Eye (tissue), 1 donor: ENCODE measurements at regions not wholly inside any gene's neighbourhood (a gene's known extent, or its start where the extent isn't known, plus 50 kb on each side); places are given as distances from the start of the nearest gene placed in this dataset.
"Not testable (repeated sequence)": the region's sequence is repeated elsewhere in the genome, so short reads cannot be mapped to it uniquely, and the experiment has no call there.

ENCODE experiments used
- DNase-seq: peaks from one replicate; pipeline ENCODE4 v3.0.0-alpha.2; 2015

- no peak for DNase-seq
Observed at GRCh38 chr7:91356915-91357314, 92.7 kb downstream of the FZD1 start.

GRCh38 chr7:91357379-91357778 is 93.1 kb downstream of the FZD1 start:
- no peak for DNase-seq

DNA sequence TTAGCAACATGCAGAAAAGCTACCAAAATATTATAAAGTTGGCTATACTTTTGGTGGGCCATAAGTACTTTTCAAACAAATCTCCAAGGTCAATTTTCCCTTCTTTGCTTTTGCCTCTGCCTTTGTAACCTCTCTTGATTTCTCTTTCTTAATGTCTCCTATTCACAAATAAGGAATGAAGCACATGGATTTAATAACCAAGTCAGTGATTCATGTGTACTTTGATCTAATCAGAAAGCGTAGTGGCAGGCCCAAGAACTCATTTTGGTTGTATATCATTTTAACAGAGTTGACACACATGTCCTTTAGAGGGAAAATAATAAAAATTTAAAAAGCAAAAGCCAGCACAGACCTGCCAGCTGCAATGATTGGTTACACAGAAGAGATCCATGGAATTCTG is 93.7 kb downstream of the FZD1 start:
- no peak for DNase-seq

- DNase-seq: no peak
Observed at GRCh38 chr7:91358303-91358702, 94.1 kb downstream of the FZD1 start.

DNA sequence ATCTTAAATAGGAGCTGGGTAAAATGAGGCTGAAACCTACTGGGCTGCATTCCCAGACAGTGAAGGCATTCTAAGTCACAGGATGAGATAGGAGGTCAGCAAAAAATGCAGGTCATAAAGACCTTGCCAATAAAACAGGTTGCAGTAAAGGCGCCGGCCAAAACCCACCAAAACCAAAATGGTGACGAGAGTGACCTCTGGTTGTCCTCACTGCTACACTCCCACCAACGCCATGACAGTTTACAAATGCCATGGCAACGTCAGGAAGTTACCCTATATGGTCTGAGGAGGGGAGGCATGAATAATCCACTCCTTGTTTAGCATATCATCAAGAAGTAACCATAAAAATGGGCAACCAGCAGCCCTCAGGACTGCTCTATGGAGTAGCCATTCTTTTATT is 100.9 kb downstream of the FZD1 start:
- not testable (repeated sequence) for DNase-seq

GRCh38 chr7:91366091-91366490 is 101.9 kb downstream of the FZD1 start:
- no peak for DNase-seq

GRCh38 chr7:91367812-91368578 is 103.8 kb downstream of the FZD1 start:
- DNase-seq: no peak

- no peak for DNase-seq
Observed at GRCh38 chr7:91372323-91372722, 108.1 kb downstream of the FZD1 start.

- no peak for DNase-seq
Observed at GRCh38 chr7:91373111-91373800, 109.0 kb downstream of the FZD1 start.

DNA sequence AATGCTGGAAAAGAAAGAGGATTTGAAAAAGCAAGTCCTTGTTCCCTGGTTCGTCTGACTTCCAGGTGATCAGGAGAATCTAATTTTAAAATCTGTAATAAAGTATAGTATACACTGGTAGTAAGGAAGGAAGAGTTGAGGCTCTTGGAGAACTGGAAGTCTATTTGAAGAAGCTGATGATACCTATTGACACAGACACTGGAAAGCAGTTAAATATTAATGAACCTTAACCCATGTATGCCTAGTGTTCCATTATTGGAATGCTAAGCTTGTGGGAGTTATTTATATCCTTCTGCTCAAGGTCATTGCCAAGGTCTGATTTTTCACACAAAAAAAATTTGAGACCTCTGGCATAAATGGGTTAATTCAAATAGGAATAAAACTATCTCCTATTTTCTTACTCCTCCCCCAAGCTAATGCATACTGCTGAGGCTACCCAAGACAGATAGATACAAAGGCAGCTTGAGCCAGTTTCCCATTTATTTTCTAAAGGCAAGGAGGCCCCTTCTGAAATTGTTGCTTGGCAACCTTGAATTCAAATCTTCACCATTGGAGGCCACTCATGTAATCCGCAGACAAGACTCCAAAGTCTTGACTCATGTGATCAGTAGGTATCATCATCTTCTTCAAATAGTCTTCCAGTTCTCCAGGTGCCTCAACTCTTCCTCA is 110.2 kb downstream of the FZD1 start:
- no peak for DNase-seq

GRCh38 chr7:91375378-91375777 is 111.1 kb downstream of the FZD1 start:
- no peak for DNase-seq

- DNase-seq: no peak
Observed at GRCh38 chr7:91378131-91378530, 113.9 kb downstream of the FZD1 start.

GRCh38 chr7:91379236-91379635 is 115.0 kb downstream of the FZD1 start:
- no peak for DNase-seq

DNA sequence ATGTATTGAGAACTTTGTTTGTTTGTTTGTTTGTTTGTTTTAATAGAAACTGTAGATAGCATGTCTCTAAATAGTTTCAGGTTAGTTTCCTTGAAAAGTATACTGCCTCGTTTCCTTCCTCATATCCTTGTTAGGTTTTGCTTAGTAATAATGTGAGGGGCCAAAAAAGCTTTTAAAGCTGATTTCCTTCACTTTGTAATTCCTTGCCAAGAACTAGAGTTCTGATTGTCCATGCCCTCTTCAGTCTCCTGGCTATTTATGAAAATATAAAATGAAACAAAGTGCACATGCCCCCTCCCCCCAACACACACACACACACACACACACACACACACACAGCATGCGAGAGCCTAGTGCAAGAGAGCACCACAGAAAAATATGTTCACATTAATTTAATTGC is 115.8 kb downstream of the FZD1 start:
- no peak for DNase-seq

GRCh38 chr7:91383053-91383904 is 119.0 kb downstream of the FZD1 start:
- DNase-seq: no peak

GRCh38 chr7:91383905-91384274 is 119.7 kb downstream of the FZD1 start:
- DNase-seq: no peak

GRCh38 chr7:91394757-91395156 is 130.5 kb downstream of the FZD1 start:
- DNase-seq: not testable (repeated sequence)

- DNase-seq: not testable (repeated sequence)
Observed at GRCh38 chr7:91395313-91395712, 131.1 kb downstream of the FZD1 start.

DNA sequence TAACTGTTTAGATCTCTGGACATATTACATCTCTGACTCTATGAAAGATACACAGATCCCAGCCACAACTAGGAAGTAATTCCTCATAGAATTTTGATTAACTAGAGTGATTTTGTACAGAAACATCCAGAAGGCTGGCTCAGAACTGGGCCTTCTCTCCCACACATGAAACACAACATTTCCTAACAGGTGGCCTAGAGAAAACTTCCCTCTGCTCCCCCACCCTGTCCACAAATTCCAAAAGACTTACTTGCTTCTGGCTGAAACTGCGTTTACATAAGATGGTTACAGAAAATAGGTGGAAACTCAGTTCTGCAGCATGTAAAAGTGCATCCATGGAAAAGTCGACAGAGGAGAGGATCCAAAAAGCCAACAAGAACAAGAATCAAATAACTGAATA is 132.9 kb downstream of the FZD1 start:
- no peak for DNase-seq

- no peak for DNase-seq
Observed at GRCh38 chr7:91397612-91398011, 133.4 kb downstream of the FZD1 start.

- no peak for DNase-seq
Observed at GRCh38 chr7:91398341-91398740, 134.1 kb downstream of the FZD1 start.

- DNase-seq: no peak
Observed at GRCh38 chr7:91405092-91405788, 141.0 kb downstream of the FZD1 start.
